AG20443 (cell line): ENCODE measurements at regions not wholly inside any gene's neighbourhood (a gene's known extent, or its start where the extent isn't known, plus 50 kb on each side); places are given as distances from the start of the nearest gene placed in this dataset.
A peak's percentile ranks its signal among the peaks of the same experiment; 100 is the strongest.
"Not testable (repeated sequence)": the region's sequence is repeated elsewhere in the genome, so short reads cannot be mapped to it uniquely, and the experiment has no call there.

Experiments
- DNase-seq: peaks from one replicate; pipeline ENCODE4 v3.0.0; 2012; ENCODE audit warnings: low spot score, mixed read lengths

GRCh38 chr7:33784000-33784399 lies 121.3 kb upstream of the BMPER start:
- no peak for DNase-seq

- no peak for DNase-seq
Observed at GRCh38 chr7:33788531-33788930, 116.8 kb upstream of the BMPER start.

- DNase-seq: no peak
Observed at GRCh38 chr7:33789871-33790630, 115.3 kb upstream of the BMPER start.

GRCh38 chr7:33790746-33791145 lies 114.6 kb upstream of the BMPER start:
- DNase-seq: no peak

GRCh38 chr7:33792041-33792440 lies 113.3 kb upstream of the BMPER start:
- DNase-seq: no peak

DNA sequence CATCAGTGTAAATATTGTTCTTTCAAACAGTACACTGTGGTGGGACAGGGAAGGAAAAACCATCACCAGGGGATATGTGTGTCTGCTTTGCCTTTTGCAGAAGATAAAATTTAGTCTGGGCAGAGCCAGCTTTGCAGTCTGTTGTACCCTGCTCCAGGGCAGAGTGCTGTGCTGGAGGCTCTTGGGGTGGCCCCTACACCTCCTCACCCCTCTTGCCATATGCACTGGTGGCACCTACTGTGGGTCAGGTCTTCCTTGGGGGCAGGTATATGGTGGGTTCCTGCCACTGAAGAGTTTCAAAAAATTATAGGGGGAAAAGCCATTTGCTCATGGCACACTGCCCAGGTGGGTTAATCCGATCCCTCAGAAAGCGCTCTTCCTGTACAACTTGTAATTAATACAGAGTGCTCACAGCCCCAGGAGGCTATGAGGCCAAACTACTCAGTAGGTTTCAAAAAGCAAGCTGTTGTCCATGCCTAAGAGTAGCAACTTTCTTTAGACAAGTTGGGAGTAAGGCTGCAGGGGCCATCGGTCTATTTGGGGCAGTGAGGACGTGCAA lies 112.7 kb upstream of the BMPER start:
- no peak for DNase-seq

GRCh38 chr7:33793616-33794015 lies 111.7 kb upstream of the BMPER start:
- DNase-seq: no peak

DNA sequence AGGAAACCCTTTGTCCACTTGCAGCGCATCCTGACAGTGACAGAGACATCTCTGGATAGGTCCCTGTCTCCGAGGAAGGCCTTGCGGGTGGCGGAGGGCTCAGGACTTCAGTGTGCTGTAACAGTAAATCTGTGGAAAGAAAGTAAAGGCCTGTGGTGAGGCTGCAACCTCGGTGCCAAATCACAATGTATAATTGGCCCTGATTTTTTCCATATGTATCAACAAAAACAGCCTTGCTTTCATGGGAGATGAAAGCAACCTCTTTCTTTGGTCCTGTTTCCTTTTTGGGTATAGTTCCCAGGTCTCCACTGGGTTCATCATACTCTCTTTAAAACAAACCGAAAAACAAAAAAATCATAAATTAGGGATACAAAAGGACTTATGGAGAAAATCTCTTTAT lies 110.9 kb upstream of the BMPER start:
- no peak for DNase-seq

GRCh38 chr7:33794959-33795358 lies 110.4 kb upstream of the BMPER start:
- DNase-seq: no peak

DNA sequence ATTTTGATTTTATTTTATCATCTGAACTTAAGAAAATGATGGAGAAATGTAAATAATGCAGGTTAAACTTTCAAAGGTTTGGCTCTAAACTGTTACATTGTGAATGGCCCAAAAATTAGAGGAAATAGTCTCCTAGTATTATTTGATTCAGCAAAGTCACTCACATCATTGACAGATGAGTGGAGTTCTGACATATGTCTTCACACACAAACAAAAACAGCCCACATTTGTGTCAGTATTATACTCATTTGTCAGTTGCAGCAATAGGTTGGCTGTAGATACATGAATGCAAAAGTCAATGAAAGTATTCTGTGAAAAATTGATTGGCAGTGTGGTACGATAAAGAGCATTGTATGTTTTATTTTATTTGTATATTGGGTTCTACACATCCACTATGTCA lies 108.8 kb upstream of the BMPER start:
- DNase-seq: no peak

- DNase-seq: not testable (repeated sequence)
Observed at GRCh38 chr7:33797512-33797911, 107.8 kb upstream of the BMPER start.

GRCh38 chr7:33798686-33799325 lies 106.5 kb upstream of the BMPER start:
- no peak for DNase-seq

- no peak for DNase-seq
Observed at GRCh38 chr7:33799766-33800165, 105.6 kb upstream of the BMPER start.

DNA sequence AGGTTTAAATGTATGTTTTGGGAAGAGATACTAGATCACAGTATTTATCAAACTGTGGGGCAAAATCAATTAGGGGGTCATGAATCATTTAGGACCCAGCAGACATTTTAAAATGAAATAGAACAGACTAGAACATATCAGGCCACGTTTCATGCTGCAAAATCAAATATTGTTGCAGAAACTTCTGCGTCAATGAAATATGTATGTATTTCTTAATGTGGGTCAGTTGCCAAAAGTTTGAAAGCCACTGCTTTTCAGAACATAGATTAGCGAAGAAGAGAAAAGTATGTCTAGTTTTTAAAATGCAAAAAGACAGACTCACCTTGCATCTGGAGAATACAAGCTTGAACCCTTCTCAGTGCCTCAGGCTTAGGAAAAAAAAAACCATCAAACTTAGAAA lies 102.7 kb upstream of the BMPER start:
- no peak for DNase-seq

DNA sequence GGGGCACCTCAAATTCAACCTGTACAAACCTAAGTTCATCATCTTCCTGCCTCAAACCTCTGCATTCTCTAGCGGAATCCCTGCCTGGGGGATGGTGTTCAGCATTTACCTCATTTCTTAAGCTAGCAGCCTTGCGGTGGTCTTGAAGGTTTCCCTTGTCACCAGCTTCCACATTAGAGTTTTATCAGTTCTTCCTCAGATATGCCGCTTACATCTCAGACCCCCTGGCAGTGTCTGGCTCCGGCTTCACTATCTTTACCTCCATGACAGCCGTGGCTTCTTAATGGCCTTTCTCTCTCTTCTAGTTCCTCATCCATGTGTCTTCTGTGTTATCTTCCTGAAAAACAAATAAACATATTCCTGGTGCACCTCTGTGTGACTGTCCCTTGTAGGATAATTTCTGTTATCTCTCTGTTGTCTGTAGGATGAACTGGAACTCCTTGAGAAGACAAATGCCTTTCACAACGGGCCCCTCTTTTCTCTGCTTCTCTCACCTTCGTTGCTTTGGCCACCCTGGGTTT lies 101.1 kb upstream of the BMPER start:
- DNase-seq: no peak

GRCh38 chr7:33805630-33806233 lies 99.6 kb upstream of the BMPER start:
- peak; percentile 75 for DNase-seq

DNA sequence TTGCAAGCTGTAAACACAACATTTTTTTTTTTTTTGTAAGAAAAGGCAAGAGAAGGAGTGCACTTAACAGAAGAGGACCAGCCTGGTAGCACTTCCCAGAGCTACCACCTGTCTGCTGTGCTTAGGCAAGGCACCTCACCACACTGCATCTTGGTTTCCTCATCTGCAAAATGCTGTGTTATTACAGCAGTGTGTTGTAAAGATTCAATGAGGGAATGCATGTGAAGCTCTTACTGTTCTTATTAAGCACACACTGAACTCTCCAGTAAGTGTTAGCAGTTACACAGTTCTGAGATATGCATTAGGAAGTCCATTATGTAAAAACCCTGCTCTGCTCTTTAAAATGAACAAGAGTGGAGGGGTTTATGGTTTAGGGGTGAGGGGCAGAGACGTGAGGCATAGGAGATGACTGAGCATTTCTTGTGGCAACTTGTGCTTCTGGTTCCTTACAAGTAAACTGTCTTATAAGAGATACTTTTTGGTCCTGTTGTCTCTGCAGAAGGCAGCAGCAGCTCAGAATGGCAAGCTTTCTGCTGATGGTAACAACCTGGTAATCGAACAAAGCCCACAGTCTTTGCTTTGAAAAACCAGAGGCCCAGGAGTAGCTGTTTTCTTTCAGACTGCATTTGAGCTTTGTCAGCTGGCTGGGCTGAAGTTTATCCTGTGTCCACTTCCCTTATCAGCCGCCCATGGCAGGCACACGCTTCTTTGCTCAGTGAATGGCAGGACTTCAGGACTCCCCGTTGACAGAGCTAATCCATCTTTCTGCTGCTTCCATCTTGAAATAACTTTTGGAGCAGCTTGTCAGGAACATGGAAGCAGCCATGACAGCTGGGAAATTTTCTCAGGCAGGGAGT lies 98.8 kb upstream of the BMPER start:
- DNase-seq: no peak

DNA sequence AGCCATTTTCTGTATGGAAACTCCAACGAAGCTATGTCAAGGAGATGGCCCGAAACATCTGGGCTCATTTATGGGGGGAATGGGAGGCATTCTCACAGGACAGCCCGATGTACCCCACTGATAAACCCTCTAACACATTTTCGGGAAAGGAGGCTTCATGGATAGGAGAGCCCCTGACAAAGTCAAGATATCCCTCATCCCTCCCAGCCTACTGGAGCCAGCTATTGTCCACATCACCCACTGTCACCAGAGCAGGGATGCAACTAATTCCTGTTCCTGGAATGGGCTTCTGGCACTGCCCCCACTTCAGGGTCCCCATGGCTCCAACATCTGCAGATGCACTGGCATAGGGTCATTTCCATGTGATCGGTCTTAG lies 98.2 kb upstream of the BMPER start:
- DNase-seq: no peak

- peak; percentile 64 for DNase-seq
Observed at GRCh38 chr7:33807779-33808482, 97.4 kb upstream of the BMPER start.

DNA sequence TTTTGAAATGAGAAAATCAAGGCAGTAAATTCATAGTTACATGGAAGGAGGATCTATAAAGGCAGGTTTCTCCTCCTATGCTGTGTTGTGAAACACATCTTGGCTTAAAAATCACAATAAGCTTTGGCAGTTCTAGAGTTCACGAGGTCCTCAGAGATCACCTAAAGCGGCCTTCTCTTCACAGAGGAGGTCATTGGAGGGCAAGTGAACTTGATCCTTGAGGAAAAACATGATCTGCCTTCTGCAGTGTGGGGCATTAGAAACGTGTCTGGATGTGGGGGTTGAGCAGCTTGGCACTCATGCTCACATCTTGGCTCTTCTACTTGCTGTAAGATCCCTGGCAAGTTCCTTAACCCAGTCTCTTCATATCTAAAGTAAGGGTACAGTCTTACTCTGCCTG lies 96.1 kb upstream of the BMPER start:
- no peak for DNase-seq

DNA sequence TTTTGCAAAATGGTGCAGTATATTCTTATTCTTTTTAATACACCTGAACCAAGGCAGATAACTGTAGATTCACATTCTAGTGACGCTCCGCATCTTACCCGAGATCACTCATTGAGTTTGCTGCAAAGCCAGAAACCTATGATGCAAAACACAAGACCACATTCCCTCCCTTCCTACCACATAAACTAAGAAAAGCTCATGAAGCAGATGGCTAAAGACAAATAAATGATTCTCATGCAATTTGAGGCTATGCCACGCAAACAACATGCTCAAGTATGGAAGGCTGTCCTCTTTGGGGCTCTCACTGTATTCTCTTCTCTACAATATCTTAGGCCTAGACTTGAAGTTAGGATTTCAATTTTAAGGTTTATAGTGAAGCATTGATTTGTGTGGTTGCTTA lies 95.0 kb upstream of the BMPER start:
- no peak for DNase-seq
